IMR-90 (cell line): ENCODE measurements at regions not wholly inside any gene's neighbourhood (a gene's known extent, or its start where the extent isn't known, plus 50 kb on each side); places are given as distances from the start of the nearest gene placed in this dataset.

Experiments
- ATAC-seq: fragments of 200-7000 bp; cut with Tn5 transposase; 2 replicates; pipeline ENCODE4 v1.9.1; 2020; ENCODE audit warnings: low read depth, mild to moderate bottlenecking, moderate library complexity
- BruUV-seq: library from RNA; stranded (reverse); fragments of 400-500 nt; replicated peaks from 2 replicates; lab custom pipeline; 2021; lab: Mats Ljungman, UMichigan
- CTCF ChIA-PET: fragments of 300-600 bp; formaldehyde crosslinking; extraction: SDS; loops from one replicate; lab custom pipeline; 2021; ENCODE audit warnings: antibody characterized with exemption; lab: Yijun Ruan, JAX
- POLR2A ChIA-PET: fragments of 300-600 bp; sonication (Branson Sonifier 250); formaldehyde crosslinking; loops from one replicate; lab custom pipeline; 2022; ENCODE audit warnings: antibody characterized with exemption; ENCODE audit not compliant: unreplicated experiment; lab: Charles Lee
- DNase-seq: peaks from one replicate; pipeline ENCODE4 v3.0.0; 2013
- H2AFZ ChIP-seq: replicated peaks from 2 replicates; pipeline ENCODE3; 2013; ENCODE audit warnings: low read length, mild to moderate bottlenecking; ENCODE audit not compliant: poor library complexity
- H2AK5ac ChIP-seq: 2 replicates; pipeline ENCODE4 v1.6.1; 2013; ENCODE audit warnings: low read depth, low read length, inconsistent platforms
- H2AK9ac ChIP-seq: replicated peaks from 2 replicates; pipeline ENCODE3; 2013; ENCODE audit warnings: mild to moderate bottlenecking, low read depth, low read length, moderate library complexity; ENCODE audit not compliant: poor library complexity
- H2BK120ac ChIP-seq: 2 replicates; pipeline ENCODE4 v1.6.1; 2013; ENCODE audit warnings: low read depth, low read length, inconsistent platforms
- H2BK15ac ChIP-seq: 3 replicates; pipeline ENCODE4 v1.6.1; 2013; ENCODE audit warnings: low read depth, low read length, inconsistent platforms
- H2BK20ac ChIP-seq: 2 replicates; pipeline ENCODE4 v1.6.1; 2013; ENCODE audit warnings: low read depth, mild to moderate bottlenecking, inconsistent platforms, low read length, moderate library complexity
- H2BK5ac ChIP-seq: 2 replicates; pipeline ENCODE4 v1.6.1; 2013; ENCODE audit warnings: mild to moderate bottlenecking, low read depth, low read length, inconsistent platforms; ENCODE audit not compliant: poor library complexity, severe bottlenecking
- H3K14ac ChIP-seq: replicated peaks from 2 replicates; pipeline ENCODE4 v1.6.1; 2013; ENCODE audit warnings: low read depth, low read length, inconsistent platforms
- H3K18ac ChIP-seq: 2 replicates; pipeline ENCODE4 v1.6.1; 2013; ENCODE audit warnings: low read depth, low read length, control low read depth
- H3K23ac ChIP-seq: 2 replicates; pipeline ENCODE4 v1.6.1; 2013; ENCODE audit warnings: low read depth, low read length, inconsistent platforms
- H3K27ac ChIP-seq: 2 replicates; pipeline ENCODE4 v1.5.1; 2013; ENCODE audit warnings: mild to moderate bottlenecking, control low read depth, low read length; ENCODE audit not compliant: insufficient read depth
- H3K27me3 ChIP-seq: 2 replicates; pipeline ENCODE4 v1.6.1; 2013; ENCODE audit warnings: low read length; ENCODE audit not compliant: control insufficient read depth, insufficient read depth
- H3K36me3 ChIP-seq: 2 replicates; pipeline ENCODE4 v1.6.1; 2013; ENCODE audit warnings: low read length, mixed read lengths; ENCODE audit not compliant: control insufficient read depth, insufficient read depth
- H3K4ac ChIP-seq: 2 replicates; pipeline ENCODE4 v1.6.1; 2013; ENCODE audit warnings: low read depth, low read length, inconsistent platforms
- H3K4me1 ChIP-seq: 2 replicates; pipeline ENCODE4 v1.6.1; 2013; ENCODE audit warnings: low read length, mixed read lengths; ENCODE audit not compliant: control insufficient read depth, insufficient read depth
- H3K4me2 ChIP-seq: 2 replicates; pipeline ENCODE4 v1.6.1; 2013; ENCODE audit warnings: low read depth, mild to moderate bottlenecking, control low read depth, low read length, moderate library complexity
- H3K4me3 ChIP-seq: 2 replicates; pipeline ENCODE4 v1.5.1; 2013; ENCODE audit warnings: low read depth, mild to moderate bottlenecking, control low read depth, low read length, moderate library complexity; ENCODE audit not compliant: insufficient read depth
- H3K56ac ChIP-seq: 2 replicates; pipeline ENCODE4 v1.6.1; 2013; ENCODE audit warnings: low read length, inconsistent platforms; ENCODE audit not compliant: insufficient read depth; ENCODE audit errors: extremely low read depth
- H3K79me1 ChIP-seq, 2 experiments: 2 replicates each; pipeline ENCODE4 v1.6.1; 2013; ENCODE audit warnings: low read length in 2 of 2, inconsistent platforms in 1 of 2, low read depth in 1 of 2
- H3K9ac ChIP-seq: 2 replicates; pipeline ENCODE4 v1.6.1; 2013; ENCODE audit warnings: low read depth, low read length, control low read depth
- H3K9me1 ChIP-seq: 2 replicates; pipeline ENCODE4 v1.6.1; 2013; ENCODE audit warnings: low read length, inconsistent platforms; ENCODE audit not compliant: insufficient read depth
- H3K9me3 ChIP-seq: 2 replicates; pipeline ENCODE4 v1.6.1; 2013; ENCODE audit warnings: low read length; ENCODE audit not compliant: control insufficient read depth, insufficient read depth
- H4K20me1 ChIP-seq: 2 replicates; pipeline ENCODE4 v1.6.1; 2013; ENCODE audit warnings: low read length, inconsistent platforms; ENCODE audit not compliant: insufficient read depth
- H4K5ac ChIP-seq: 2 replicates; pipeline ENCODE4 v1.6.1; 2013; ENCODE audit warnings: mild to moderate bottlenecking, low read depth, low read length, control low read depth
- H4K8ac ChIP-seq, 2 experiments: 2 replicates each; pipeline ENCODE4 v1.6.1; 2013; ENCODE audit warnings: low read depth in 2 of 2, low read length in 2 of 2, control low read depth in 1 of 2, inconsistent platforms in 1 of 2
- H4K91ac ChIP-seq: 2 replicates; pipeline ENCODE4 v1.6.1; 2013; ENCODE audit warnings: low read depth, low read length, inconsistent platforms; ENCODE audit not compliant: insufficient read depth
- BHLHE40 ChIP-seq: fragments of 150-350 bp; IDR thresholded peaks from 2 replicates; pipeline ENCODE4 v1.6.1; 2016; ENCODE audit warnings: mild to moderate bottlenecking, low read depth, low read length
- CEBPB ChIP-seq: IDR thresholded peaks from 2 replicates; pipeline ENCODE4 v1.6.1; 2012; ENCODE audit warnings: low read depth, low read length, improper control_type of control experiment
- CHD1 ChIP-seq: IDR thresholded peaks from 2 replicates; pipeline ENCODE4 v1.6.1; 2012; ENCODE audit warnings: low read depth, low read length, improper control_type of control experiment
- CTCF ChIP-seq: conservative IDR thresholded peaks from 2 replicates; pipeline ENCODE4 v1.5.1; 2012; ENCODE audit warnings: mild to moderate bottlenecking, low read depth, low read length, improper control_type of control experiment
- ELK1 ChIP-seq: fragments of 150-350 bp; IDR thresholded peaks from 2 replicates; pipeline ENCODE4 v1.6.1; 2016; ENCODE audit warnings: low read depth, mild to moderate bottlenecking, low read length, moderate library complexity, borderline replicate concordance
- FOS ChIP-seq: fragments of 150-350 bp; IDR thresholded peaks from 2 replicates; pipeline ENCODE4 v1.6.1; 2016; ENCODE audit warnings: low read depth, low read length
- MAFK ChIP-seq: IDR thresholded peaks from 2 replicates; pipeline ENCODE4 v1.6.1; 2012; ENCODE audit warnings: low read depth, low read length, improper control_type of control experiment
- MAZ ChIP-seq: IDR thresholded peaks from 2 replicates; pipeline ENCODE4 v1.6.1; 2012; ENCODE audit warnings: low read depth, mild to moderate bottlenecking, low read length, improper control_type of control experiment, moderate library complexity, borderline replicate concordance
- MXI1 ChIP-seq: IDR thresholded peaks from 2 replicates; pipeline ENCODE4 v1.6.1; 2012; ENCODE audit warnings: low read depth, mild to moderate bottlenecking, low read length, moderate library complexity, borderline replicate concordance
- NFE2L2 ChIP-seq: fragments of 150-350 bp; IDR thresholded peaks from 2 replicates; pipeline ENCODE4 v1.6.1; 2016; ENCODE audit warnings: low read depth, mild to moderate bottlenecking, low read length
- POLR2A ChIP-seq: IDR thresholded peaks from 2 replicates; pipeline ENCODE4 v1.6.1; 2012; ENCODE audit warnings: mild to moderate bottlenecking, low read depth, low read length
- RAD21 ChIP-seq: IDR thresholded peaks from 2 replicates; pipeline ENCODE4 v1.6.1; 2012; ENCODE audit warnings: low read length, improper control_type of control experiment
- RCOR1 ChIP-seq: IDR thresholded peaks from 2 replicates; pipeline ENCODE4 v1.6.1; 2012; ENCODE audit warnings: mild to moderate bottlenecking, low read length, improper control_type of control experiment; ENCODE audit not compliant: insufficient replicate concordance
- RFX5 ChIP-seq: IDR thresholded peaks from 2 replicates; pipeline ENCODE4 v1.8.0; 2012; ENCODE audit warnings: low read depth, mild to moderate bottlenecking, low read length, moderate library complexity
- SMC3 ChIP-seq: fragments of 150-350 bp; IDR thresholded peaks from 2 replicates; pipeline ENCODE4 v1.6.1; 2016; ENCODE audit warnings: low read depth, mild to moderate bottlenecking, antibody characterized with exemption, low read length, moderate library complexity
- USF2 ChIP-seq: fragments of 150-350 bp; IDR thresholded peaks from 2 replicates; pipeline ENCODE4 v1.6.1; 2017; ENCODE audit warnings: mild to moderate bottlenecking, antibody characterized with exemption, low read length, low read depth
- WGBS, 2 experiments: methylation state at CpG; one replicate each; pipeline versions ENCODE4 v1.1.5 to v1.1.7; 2013; ENCODE audit warnings: missing lambda C conversion rate in 2 of 2; ENCODE audit not compliant: insufficient read length in 1 of 2; ENCODE audit errors: extremely low coverage in 2 of 2; 5-methylcytosine and 5-hydroxymethylcytosine counted together
- dilution Hi-C: fragments of 300-500 bp; cut with HindIII; formaldehyde crosslinking; loops from one replicate; pipeline ENCODE4 v1.14.3; 2018; ENCODE audit warnings: low sequenced_read_pairs; ENCODE audit not compliant: unreplicated experiment
- in situ Hi-C: fragments of 300-500 bp; cut with MboI; formaldehyde crosslinking; loops from 3 replicates; pipeline ENCODE4 v1.14.3; 2019; ENCODE audit warnings: low sequenced_read_pairs, inconsistent platforms, mixed read lengths
- intact Hi-C: fragments of 100-400 bp; cut with micrococcal nuclease; formaldehyde crosslinking; loops from 2 replicates; pipeline ENCODE4 v1.10.0; 2022

- no CpG with 5 or more reads among the region's 5 CpGs for WGBS, 2 experiments
- H3K4me1 ChIP-seq, result no peaks in the 10 kb centered on the region
- H3K27me3 ChIP-seq, result no peaks in the 10 kb centered on the region
- no peak overlapping the region for H3K4me2 ChIP-seq
- ChIA-PET CTCF (no interaction called here), POLR2A (no interaction called here)
- no peak overlapping the region for H3K4ac ChIP-seq
- no peak overlapping the region for H4K5ac ChIP-seq
- peaks cover 39% of the 10 kb centered on the region for H3K9me3 ChIP-seq
- intact Hi-C loops, result no loop called here
- H3K56ac ChIP-seq, result no peak overlapping the region
- no peak overlapping the region for H2BK20ac ChIP-seq
- no peaks in the 10 kb centered on the region for H3K9me1 ChIP-seq
- H3K14ac ChIP-seq, result no peak overlapping the region
- DNase-seq, result no peak
- H3K27ac ChIP-seq, result no peak overlapping the region
- no peak overlapping the region for H2AK5ac ChIP-seq
- in situ Hi-C loops, result no loop called here
- H2BK120ac ChIP-seq, result no peak overlapping the region
- no peak overlapping the region for H2BK15ac ChIP-seq
- no peak overlapping the region for H3K23ac ChIP-seq
- no peak overlapping the region for H3K4me3 ChIP-seq
- no TSS peak for BruUV-seq
- dilution Hi-C loops, result no loop called here
- no peak overlapping the region for H3K9ac ChIP-seq
- H3K36me3 ChIP-seq, result no peaks in the 10 kb centered on the region
- H4K8ac ChIP-seq, result no peak overlapping the region
- no peak overlapping the region for H2AK9ac ChIP-seq
- TF ChIP-seq RAD21 (no peak), USF2 (no peak), CEBPB (no peak), RFX5 (no peak), MAZ (no peak), CTCF (no peak), MXI1 (no peak), FOS (no peak), MAFK (no peak), BHLHE40 (no peak), SMC3 (no peak), POLR2A (no peak), CHD1 (no peak), ELK1 (no peak), NFE2L2 (no peak), RCOR1 (no peak)
- no peaks in the 10 kb centered on the region for H4K20me1 ChIP-seq
- no peak overlapping the region for H4K91ac ChIP-seq
- no peak overlapping the region for H2BK5ac ChIP-seq
- H3K18ac ChIP-seq, result no peak overlapping the region
- ATAC-seq, result no peak
- no peak overlapping the region for H2AFZ ChIP-seq
- no peaks in the 10 kb centered on the region for H3K79me1 ChIP-seq
These were observed 463.0 kb downstream of the AACS start for GRCh38 chr12:125528281-125528680.
